HL-60 (cell line): ENCODE measurements at regions not wholly inside any gene's neighbourhood (a gene's known extent, or its start where the extent isn't known, plus 50 kb on each side); places are given as distances from the start of the nearest gene placed in this dataset.

Experiments used
- DNase-seq, 2 experiments: peaks; one replicate each; pipeline ENCODE4 v3.0.0-alpha.2; 2010 to 2020; ENCODE audit warnings: low read depth in 1 of 2, low spot score in 1 of 2
- H3K27ac ChIP-seq: fragments of 250-450 bp; sonication (Bioruptor Pico); replicated peaks from 2 replicates; pipeline ENCODE4 v1.5.1; 2020; ENCODE audit warnings: mild to moderate bottlenecking, moderate library complexity
- H3K27me3 ChIP-seq: fragments of 250-450 bp; sonication (Bioruptor Pico); 2 replicates; pipeline ENCODE4 v1.5.1; 2021; ENCODE audit warnings: mild to moderate bottlenecking, moderate library complexity; ENCODE audit not compliant: insufficient read depth, poor library complexity, severe bottlenecking
- H3K4me3 ChIP-seq: replicated peaks from 2 replicates; pipeline ENCODE4 v1.5.1; 2011; ENCODE audit warnings: mild to moderate bottlenecking, control low read depth, low read length; ENCODE audit not compliant: insufficient read depth
- CTCF ChIP-seq: IDR thresholded peaks from one replicate; pipeline ENCODE4 v1.5.1; 2011; ENCODE audit warnings: low read length, control low read depth, inconsistent platforms; ENCODE audit not compliant: insufficient read depth
- GABPA ChIP-seq: IDR thresholded peaks from 2 replicates; pipeline ENCODE4 v1.6.1; 2012; ENCODE audit warnings: low read depth
- POLR2AphosphoS5 ChIP-seq: IDR thresholded peaks from 2 replicates; pipeline ENCODE4 v1.6.1; 2012; ENCODE audit warnings: low read depth
- REST ChIP-seq: IDR thresholded peaks from 2 replicates; pipeline ENCODE4 v1.6.1; 2012; ENCODE audit warnings: low read depth; ENCODE audit not compliant: insufficient replicate concordance
- SPI1 ChIP-seq: IDR thresholded peaks from 2 replicates; pipeline ENCODE4 v1.6.1; 2012; ENCODE audit warnings: low read depth, mild to moderate bottlenecking, borderline replicate concordance

- H3K4me3 ChIP-seq: no peak overlapping the region
Observed at GRCh38 chr10:131728286-131729228, 172.3 kb upstream of the PPP2R2D start.

GRCh38 chr10:131729361-131729760 lies 171.4 kb upstream of the PPP2R2D start:
- H3K27me3 ChIP-seq: no peaks in the 10 kb centered on the region
- TF ChIP-seq GABPA (no peak), CTCF (no peak), POLR2AphosphoS5 (no peak), SPI1 (no peak)
- no peak overlapping the region for H3K4me3 ChIP-seq
- no peak overlapping the region for H3K27ac ChIP-seq
- no peak for DNase-seq

More at GRCh38 chr10:131728286-131729228, 172.3 kb upstream of the PPP2R2D start:
- TF ChIP-seq SPI1 (no peak), POLR2AphosphoS5 (no peak), REST (no peak), GABPA (no peak), CTCF (no peak)
- no peak for DNase-seq
- H3K27ac ChIP-seq: no peak overlapping the region
- no peaks in the 10 kb centered on the region for H3K27me3 ChIP-seq

- no peak overlapping the region for H3K27ac ChIP-seq
- no peaks in the 10 kb centered on the region for H3K27me3 ChIP-seq
- H3K4me3 ChIP-seq: no peak overlapping the region
- DNase-seq: no peak
- TF ChIP-seq CTCF: no peak
- TF ChIP-seq GABPA: no peak
- no peak for TF ChIP-seq REST
- TF ChIP-seq POLR2AphosphoS5: no peak
- no peak for TF ChIP-seq SPI1
Observed at GRCh38 chr10:131729938-131730660, 170.7 kb upstream of the PPP2R2D start.
